ENCODE measurements at regions not wholly inside any gene's neighbourhood (a gene's known extent, or its start where the extent isn't known, plus 50 kb on each side); places are given as distances from the start of the nearest gene placed in this dataset.
"Not testable (repeated sequence)": the region's sequence is repeated elsewhere in the genome, so short reads cannot be mapped to it uniquely, and the experiment has no call there.

DNA sequence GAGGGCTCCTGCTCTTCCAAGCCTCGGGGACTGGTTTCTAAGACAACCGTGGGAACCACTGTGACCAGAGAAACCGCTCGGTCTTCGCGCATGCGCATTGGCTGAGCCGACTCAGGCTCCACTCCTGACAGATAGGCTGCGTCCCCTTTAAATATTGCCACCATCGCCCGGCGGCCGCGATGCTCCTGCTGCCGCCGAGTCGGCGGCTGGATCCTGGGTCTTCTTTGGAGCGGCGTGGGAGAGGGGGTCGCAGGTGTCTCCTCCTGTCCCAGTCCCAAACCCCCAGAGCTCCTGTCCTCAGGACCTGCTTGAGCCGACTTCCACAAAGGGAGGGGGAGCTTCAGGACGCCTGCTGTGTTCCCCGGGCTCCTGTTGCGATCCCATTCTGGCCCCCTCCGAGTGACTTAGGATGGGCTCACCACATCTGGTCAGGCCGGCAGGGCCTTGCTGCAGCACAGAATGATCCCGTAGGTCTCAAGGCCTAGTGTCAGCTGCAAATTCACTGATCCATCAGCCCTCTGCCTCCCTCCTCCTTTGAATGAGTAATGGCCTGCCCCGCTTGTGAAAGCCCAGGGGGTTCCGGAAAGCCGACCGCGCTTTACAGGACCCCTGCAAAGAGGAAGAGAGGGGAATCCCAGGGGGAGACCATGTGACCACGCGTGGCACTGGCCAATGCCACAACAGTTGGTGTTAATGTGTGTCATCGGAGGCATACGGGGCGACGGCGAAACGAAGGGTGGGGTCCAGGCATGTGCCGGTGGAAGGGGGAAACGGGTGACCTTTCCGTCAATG lies 683.2 kb upstream of the TPTE start:
- DNase-seq: no peak

DNA sequence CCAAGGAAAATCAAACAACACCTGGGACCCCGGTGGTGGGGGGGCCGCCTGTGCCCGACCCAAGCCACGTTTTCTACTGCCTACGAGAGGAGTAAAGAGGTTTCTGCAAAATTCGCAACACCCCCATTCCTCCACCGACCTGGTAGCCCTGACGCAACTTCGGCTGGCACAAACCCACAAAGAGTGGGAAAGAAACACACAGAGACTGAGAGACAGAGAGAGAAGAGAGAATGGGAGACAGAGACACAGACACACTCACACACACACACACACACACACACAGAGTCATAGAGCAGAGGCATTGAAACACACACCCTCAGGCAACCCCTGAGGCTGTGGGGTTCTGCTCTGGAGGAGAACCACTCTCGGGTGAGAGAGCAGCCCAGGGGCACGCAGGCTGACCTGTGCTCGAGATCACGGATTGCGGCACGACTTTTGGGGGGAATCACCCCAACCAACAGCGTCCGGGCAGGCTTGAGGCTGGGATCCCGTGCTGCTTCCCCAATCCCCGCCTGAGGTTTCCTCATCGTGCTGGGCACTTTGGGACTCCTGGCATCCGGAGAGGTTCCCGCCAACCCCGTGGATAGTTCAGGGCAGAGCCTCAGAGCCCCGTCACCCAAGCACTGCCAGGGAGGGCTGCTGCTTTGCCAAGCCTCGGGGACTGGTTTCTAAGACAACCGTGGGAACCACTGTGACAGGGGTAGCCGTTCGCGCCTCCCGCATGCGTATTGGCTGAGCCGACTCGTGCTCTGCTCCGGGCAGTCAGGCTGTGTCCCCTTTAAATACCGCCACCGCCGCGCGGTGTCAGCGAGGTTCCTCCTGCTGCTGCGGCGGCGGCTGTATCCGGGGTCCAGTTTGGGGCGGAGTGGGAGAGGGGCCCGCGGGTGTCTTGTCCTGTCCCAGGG lies 682.4 kb upstream of the TPTE start:
- DNase-seq: no peak

DNA sequence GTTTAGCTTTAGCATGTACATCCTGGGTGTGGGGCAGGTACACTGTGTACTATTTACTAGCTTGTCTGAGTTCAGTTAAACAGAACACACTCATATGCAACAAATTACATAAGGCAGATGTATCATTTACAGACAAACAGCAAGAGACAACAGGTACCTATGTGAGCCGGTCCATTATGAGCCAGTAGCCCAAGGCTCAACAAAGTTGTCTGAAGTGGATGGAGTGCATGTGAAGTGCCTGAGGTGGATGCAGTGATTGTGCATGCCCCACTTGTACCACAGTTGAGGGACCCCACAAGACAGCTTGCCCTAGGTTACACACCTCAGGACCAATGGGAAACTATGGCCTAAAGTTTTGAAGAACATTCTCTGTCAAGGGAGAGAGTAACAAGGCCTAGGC lies 677.3 kb upstream of the TPTE start:
- not testable (repeated sequence) for DNase-seq

DNA sequence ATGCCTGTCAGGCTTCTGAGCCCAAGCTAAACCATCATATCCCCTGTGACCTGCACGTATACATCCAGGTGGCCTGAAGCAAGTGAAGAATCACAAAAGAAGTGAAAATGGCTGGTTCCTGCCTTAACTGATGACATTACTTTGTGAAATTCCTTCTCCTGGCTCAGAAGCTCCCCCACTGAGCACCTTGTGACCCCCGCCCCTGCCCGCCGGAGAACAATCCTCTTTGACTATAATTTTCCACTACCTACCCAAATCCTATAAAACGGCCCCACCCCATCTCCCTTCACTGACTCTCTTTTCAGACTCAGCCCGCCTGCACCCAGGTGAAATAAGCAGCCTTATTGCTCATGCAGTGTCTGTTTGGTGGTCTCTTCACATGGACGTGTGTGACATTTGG lies 673.9 kb upstream of the TPTE start:
- DNase-seq: not testable (repeated sequence)

DNA sequence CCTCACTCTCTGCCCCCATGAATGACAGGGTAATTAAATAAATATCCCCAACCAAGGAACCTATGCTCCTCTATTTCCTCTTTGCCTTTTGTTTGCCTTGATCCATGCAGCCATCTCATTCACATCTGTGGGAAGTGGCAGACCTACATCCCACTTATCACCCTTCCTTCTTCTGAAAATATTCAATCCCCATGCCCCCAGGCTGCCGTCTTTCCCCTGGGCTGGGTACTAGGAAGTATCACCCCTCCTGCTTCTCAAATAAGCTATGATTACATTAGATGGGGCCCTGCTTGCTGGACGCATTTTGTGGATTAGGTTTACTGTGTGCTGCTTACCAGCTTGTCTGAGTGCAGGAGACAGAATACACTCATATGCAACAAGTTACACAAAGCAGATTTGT lies 670.2 kb upstream of the TPTE start:
- DNase-seq: not testable (repeated sequence)

DNA sequence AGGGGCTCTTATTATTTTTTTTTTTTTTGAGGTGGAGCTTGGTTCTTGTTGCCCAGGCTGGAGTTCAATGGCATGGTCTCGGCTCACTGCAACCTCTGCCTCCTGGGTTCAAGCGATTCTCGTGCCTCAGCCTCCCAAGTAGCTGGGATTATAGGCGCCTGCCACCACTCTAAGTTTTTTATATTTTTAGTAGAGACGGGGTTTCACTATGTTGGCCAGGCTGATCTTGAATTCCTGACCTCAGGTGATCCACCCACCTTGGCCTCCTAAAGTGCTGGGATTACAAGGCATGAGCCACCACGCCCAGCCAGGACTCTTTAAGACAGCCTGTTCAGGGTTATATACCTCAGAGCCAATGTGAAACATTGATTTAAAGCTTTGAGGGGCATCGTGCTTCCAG lies 669.7 kb upstream of the TPTE start:
- DNase-seq: not testable (repeated sequence)

DNA sequence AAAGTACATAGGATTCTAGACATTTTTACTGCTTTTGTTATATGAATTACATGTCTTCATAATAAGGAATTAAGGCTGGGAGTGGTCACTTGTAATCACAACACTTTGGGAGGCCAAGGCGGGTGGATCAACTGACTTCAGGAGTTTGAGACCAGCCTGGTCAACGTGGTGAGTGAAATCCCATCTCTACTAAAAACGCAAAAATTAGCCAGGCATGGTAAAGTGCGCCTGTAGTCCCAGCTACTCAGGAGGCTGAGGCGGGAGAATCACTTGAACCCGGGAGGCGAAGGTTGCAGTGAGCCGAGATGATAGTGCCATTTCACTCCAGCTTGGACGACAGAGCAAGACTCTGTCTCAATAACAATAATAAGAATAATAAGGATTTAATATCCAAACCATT lies 663.8 kb upstream of the TPTE start:
- DNase-seq: not testable (repeated sequence)

DNA sequence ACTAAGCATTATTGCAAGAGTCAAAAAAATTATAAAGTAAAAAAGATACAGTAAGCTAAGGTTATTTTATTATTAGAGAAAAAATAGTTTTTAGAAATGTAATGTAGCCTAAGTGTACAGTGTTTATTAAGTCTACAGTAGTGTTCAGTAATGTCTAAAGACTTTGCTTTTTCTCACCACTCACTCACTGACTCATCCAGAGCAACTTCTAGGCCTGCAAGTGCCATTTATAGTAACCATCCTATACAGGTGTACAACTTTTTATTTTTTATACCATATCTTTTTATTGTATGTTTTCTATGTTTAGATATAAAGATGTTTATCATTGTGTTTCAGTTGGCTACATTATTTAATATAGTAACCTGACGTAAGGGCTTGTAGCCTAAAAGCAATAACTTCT lies 661.5 kb upstream of the TPTE start:
- DNase-seq: not testable (repeated sequence)

DNA sequence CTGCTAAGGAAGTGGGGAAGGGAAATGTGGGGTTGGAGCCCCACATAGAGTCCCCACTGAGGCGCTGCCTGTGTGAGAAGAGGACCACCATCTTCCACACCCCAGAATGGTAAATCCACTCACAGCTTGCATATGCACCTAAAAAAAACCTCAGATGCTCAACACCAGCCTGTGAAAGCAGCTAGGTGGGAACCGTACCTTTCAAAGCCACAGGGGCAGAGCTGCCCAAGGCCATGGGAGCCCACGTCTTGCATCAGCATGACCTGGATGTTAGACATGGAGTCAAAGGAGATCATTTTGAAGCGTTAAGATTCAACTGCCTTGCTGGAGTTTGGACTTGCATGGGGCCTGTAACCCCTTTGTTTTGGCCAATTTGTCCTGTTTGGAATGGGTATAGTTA lies 658.9 kb upstream of the TPTE start:
- DNase-seq: not testable (repeated sequence)

DNA sequence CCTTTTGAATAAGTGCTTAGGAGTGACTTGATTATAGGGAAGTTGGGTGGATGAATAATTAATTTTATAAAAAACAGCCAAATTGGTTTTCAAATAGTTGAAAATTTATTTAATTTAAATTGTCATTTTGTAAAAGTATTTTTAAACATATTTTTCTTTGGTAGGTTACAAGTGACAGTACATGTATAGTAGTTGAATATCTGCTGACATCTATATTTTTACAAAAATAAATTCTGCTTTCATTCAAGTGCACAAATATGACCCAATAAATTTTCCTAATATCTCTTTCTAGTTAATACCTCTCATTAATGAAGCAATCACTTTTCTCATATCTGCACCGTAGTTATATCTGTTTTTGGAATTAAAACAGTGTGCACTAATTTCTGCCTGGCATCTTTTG lies 653.6 kb upstream of the TPTE start:
- DNase-seq: not testable (repeated sequence)

DNA sequence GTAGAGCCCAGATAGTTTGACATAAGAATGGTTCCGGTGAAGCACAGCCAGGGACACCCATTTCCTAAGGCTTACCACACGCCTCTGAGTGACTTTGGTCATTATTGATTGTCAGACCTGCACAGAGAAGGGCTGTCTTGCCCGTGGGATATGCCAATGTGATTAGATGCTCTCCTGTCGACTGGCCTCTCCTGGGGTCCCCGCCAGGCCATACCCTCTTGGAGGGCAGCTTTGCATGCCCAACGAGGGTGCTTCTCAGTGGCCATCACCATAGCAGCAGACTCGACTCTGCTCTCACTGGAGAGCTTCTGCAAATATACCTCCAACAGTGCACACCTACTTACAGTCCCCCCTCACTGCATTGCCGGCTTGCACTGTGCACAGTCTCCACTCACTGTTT lies 648.3 kb upstream of the TPTE start:
- not testable (repeated sequence) for DNase-seq

DNA sequence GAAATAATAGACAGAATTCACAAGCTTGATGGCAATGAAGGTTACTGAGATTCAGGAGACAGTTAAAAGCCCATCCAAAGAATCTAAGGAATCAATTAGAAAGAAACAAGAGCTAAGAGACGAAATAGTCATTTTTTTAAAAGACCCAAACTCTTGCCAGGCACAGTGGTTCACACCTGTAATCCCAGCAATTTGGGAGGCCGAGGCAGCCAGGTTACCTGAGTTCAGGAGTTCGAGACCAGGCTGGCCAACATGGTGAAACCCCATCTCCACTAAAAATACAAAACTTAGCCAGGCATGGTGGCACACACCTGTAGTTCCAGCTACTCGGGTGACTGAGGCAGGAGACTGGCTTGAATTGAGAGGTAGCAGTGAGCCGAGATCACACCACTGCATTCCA lies 647.2 kb upstream of the TPTE start:
- DNase-seq: not testable (repeated sequence)

DNA sequence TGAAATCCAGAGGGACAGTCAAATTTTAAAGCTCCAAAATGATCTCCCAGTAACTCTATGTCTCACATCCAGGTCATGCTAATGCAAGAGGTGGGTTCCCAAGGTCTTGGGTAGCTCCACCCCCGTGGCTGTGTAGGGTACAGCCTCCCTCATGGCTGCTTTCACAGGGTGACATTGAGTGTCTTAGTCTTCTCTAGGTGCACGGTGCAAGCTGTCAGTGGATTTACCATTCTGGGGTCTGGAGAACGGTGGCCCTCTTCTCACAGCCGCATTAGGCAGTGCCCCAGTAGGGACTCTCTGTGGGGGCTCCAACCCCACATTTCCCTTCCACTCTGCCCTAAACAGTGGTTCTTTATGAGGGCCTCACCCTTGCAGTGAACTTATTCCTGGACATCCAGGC lies 640.0 kb upstream of the TPTE start:
- not testable (repeated sequence) for DNase-seq

DNA sequence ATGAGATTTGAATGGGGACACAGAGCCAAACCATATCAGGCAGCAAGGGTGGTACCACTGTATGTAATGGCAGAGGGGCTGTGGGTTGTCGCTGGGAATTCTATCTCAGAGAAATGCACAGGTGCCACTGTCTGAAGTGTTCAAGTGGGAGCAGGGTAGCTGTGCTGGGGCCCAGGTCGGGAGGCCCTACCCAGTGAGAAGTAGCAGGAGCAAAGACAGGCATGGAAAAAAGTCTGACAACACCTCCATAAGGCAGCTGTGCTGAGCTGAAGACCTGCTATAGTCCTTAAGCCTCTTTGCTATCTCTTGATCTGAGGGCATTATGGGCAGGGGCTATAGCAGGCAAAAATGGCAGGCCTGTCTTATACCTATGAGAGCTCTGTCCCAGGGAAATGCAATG lies 638.3 kb upstream of the TPTE start:
- not testable (repeated sequence) for DNase-seq

DNA sequence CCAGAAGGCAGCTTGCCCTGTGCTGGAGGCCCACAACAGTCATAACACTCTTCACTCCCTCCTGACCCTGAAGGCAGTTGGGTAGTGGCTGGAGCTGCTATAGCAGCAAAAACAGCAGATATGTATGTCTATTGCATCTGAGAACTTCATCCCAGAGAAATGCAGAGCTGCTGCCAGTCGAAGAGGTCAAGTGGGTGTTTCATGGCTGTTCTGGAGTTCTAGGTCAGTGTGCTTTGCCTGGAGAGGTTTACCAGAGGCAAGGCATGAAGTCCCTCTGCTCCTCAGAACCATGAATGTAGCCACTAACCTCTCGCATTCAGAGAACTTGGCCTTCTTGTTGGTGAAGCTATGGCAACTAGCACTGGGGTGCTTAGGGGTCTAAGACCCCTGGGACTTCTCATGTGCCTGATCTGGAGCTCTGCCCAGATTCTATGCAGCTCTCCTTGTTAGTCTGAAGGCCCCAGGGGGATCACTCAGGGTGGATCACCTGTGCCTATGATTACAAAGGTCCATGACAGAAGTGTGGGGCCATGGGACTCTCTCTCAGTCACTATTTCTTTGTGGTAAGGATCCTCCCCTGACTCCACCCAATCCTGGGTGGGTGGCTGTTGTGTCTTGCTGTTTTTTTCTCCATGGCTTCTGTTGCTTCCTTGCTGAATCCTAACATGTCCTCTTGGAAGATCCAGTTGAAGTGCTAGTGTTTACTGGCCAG lies 637.7 kb upstream of the TPTE start:
- DNase-seq: not testable (repeated sequence)

DNA sequence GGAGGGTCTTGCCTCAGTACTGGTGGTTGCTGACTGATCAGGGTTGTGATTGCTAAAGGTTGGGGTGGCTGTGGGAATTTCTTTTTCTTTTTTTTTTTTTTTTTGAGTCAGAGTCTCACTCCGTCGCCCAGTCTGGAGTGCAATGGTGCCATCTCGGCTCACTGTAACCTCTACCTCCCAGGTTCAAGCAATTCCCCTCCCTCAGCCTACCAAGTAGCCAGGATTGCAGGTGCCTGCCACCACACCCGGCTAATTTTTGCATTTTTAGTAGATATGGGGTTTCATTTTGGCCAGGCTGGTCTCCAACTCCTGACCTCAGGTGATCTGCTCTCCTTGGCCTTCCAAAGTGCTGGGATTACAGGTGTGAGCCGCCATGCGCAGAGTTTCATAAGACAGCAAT lies 632.9 kb upstream of the TPTE start:
- not testable (repeated sequence) for DNase-seq

DNA sequence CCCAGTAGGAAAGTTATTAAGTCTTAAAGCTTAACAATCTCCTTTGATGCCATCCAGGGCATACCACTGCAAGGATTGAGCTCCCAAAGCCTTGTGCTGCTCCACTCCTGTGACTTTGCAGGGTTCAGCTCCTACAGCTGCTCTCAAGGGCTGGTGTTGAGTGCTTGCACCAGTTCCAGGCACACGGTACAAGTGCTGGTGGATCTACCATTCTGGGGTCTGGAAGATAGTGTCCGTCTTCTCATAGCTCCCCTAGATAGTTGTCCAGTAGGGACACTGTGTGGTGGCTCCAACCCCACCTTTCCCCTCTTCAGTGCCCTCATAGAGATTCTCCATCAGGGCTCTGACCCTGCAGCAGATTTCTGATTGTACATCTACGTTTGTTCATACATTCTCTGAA lies 617.8 kb upstream of the TPTE start:
- not testable (repeated sequence) for DNase-seq

DNA sequence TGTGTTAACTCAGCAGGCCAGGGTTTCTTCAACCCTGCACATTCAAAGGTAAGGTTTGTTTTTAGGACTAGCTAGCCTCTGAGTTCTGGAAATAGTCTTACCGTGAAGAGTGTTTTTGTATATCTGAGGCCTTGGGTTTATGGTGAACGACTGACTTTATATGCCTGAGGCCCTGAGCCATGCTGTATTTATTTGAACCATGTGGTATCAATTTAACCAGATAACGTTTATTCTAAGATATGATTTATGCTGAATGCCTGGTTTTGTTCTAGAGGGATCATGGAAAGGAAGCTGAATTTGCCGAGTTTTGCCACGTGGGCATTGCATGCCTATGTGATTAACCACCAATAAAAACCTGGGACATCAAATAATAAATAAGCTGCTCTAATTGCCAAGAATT lies 607.2 kb upstream of the TPTE start:
- DNase-seq: not testable (repeated sequence)

DNA sequence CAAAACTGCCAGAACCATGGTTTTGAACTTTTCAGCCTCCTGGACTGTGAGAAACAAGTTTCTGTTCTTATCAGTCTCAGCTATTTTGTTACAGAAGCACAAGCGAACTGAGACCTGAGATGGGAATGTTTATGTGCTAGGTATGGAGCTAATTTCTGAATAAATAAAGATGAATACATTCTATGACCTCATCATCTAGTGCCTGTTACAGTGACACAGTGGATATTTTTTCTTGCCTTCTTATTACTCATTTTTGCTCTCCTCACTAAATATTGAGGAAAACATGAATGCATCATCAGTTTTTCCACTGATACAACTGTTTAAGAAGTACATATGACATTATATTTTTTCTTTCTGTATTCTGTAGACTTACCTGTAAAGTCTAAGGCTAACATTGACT lies 601.9 kb upstream of the TPTE start:
- DNase-seq: not testable (repeated sequence)

DNA sequence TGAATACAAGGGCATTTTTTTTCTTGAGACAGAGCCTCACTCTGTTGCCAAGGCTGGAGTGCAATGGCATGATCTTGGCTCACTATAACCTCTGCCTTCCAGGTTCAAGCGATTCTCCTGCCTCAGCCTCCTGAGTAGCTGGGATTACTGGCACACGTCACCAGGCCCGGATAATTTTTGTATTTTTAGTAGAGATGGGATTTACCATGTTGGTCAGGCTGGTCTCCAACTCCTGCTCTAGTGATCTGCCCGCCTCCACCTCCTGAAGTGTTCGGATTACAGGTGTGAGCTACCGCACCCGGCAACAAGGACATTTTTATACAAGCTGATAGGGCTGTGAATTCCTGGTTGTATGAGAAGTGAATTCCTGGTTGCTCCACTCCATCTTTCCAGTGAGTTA lies 577.7 kb upstream of the TPTE start:
- DNase-seq: not testable (repeated sequence)

DNA sequence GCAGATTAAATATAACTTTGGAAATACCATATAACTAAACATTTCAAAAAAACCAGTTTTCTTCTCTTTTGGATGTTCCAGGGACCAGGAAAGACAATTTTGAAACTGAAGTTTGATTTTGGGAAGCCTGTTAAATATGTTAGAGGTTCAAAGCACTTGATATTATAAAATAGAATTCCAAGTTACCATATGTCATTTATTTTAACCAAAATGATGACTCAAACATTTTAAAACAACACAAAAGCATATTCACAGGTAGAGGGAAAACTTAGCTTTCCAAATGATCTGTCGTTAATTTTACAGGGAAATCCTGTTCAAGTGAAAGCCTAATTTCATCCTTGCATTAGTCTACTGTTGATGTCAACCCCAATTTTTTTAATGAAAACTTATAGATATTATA lies 575.3 kb upstream of the TPTE start:
- DNase-seq: not testable (repeated sequence)

DNA sequence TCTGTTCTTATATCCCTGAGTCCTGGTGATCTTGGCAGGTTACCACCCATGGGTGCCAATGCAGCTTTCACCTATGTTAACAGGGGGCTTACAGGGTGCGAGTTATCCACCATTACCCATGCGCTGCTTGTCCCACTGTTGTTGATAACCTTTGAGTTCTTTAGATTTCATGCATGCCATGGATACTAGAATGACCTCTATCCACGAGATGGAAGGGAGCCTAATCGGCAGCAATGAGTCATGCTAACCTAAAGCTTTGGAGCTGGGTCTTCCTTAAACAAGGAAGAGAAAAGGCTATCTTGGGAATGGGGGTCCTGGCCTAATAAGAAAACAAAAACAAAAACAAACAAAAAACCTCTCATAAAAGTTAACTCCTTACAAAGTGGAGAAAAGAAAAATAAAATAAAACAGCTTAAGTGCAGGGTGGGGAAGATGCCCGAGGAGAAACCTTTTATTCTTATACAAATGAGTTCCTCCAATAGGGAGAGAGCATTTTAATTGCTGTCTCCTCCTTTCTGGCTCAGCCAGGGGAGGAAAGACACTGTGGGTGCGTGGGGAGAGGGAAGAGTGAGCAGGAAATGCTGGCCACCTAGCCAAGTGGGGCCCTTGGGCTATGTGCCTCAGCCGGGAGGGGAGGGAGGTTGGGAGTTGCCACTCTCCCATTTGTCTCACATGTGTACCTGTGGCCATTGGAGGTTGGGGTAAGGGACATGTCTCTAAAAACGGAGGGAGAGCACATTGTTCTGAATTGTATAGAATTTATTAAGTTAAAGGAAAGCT lies 571.7 kb upstream of the TPTE start:
- DNase-seq: not testable (repeated sequence)

Data from COR-L47 (cell line).